ENCODE measurements at regions not wholly inside any gene's neighbourhood (a gene's known extent, or its start where the extent isn't known, plus 50 kb on each side); places are given as distances from the start of the nearest gene placed in this dataset.
A peak's percentile ranks its signal among the peaks of the same experiment; 100 is the strongest.

GRCh38 chr7:131845573-131846314, 289.3 kb upstream of the PODXL start:
- H3K27me3 Mint-ChIP-seq (ENCODE audit: unreplicated experiment): peaks cover 7% of the 10 kb centered on the region
- H3K36me3 Mint-ChIP-seq (ENCODE audit: unreplicated experiment): peaks cover 6% of the 10 kb centered on the region
- H3K4me1 Mint-ChIP-seq (ENCODE audit: low read depth, unreplicated experiment): peaks cover 27% of the 10 kb centered on the region
- TF ChIP-seq CTCF (IDR thresholded peaks at IDR 0.05; ENCODE audit: partially characterized antibody, unreplicated experiment): no peak
- H3K4me3 Mint-ChIP-seq (ENCODE audit: unreplicated experiment): peak overlapping the region; percentile 11
- DNase-seq: no peak
- no peaks in the 10 kb centered on the region for H3K9me3 Mint-ChIP-seq (ENCODE audit: unreplicated experiment)
- H3K27ac Mint-ChIP-seq (ENCODE audit: unreplicated experiment): no peak overlapping the region

DNA sequence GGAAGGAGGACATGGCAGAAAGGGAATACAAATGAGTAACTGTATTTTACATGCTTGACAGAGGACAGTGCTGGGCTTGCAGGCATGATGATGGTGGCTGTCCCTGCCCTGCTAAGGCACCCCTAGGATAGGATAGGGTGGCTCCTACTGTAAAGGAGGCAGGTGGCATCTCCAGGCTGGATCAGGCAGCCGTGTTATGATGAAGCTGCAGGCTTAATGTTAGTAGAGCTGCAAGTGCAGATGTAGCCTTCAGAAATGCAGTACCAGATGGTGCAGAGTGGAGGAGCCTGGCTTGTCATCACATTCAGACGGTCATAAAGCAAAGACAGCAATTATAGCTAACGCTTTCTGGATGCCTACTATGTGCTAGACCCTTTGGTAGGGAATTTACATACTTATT, 287.9 kb upstream of the PODXL start:
- Mint-ChIP-seq H3K36me3 (ENCODE audit: unreplicated experiment) (peaks cover 6% of the 10 kb centered on the region), H3K9me3 (ENCODE audit: unreplicated experiment) (no peaks in the 10 kb centered on the region), H3K4me3 (ENCODE audit: unreplicated experiment) (no peak overlapping the region), H3K4me1 (ENCODE audit: low read depth, unreplicated experiment) (peaks cover 27% of the 10 kb centered on the region), H3K27ac (ENCODE audit: unreplicated experiment) (no peak overlapping the region), H3K27me3 (ENCODE audit: unreplicated experiment) (peaks cover 7% of the 10 kb centered on the region)
- no peak for DNase-seq
- TF ChIP-seq CTCF (IDR thresholded peaks at IDR 0.05; ENCODE audit: partially characterized antibody, unreplicated experiment): no peak

DNA sequence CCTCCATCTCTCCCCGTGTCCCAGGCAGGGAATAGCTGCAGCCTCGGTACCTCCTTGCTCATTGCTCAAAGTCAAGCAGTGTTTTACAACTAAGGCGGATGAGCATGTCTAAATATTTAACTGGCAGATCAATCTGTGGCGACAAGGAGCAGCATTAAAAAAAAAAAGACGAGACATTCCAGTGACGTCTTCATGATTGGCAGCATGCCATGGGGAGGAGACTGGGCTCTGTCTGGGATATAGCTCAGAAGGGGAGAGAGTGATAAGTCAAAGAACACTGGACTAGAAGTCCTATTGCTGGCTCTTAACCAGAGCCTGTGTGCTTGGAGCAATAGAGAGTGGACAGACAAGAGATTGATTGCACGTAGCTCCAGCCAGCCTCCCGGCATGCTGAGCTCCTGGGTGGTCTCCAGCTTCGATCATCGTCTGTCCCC, 287.5 kb upstream of the PODXL start:
- H3K36me3 Mint-ChIP-seq (ENCODE audit: unreplicated experiment): peaks cover 6% of the 10 kb centered on the region
- no peak for DNase-seq

DNA sequence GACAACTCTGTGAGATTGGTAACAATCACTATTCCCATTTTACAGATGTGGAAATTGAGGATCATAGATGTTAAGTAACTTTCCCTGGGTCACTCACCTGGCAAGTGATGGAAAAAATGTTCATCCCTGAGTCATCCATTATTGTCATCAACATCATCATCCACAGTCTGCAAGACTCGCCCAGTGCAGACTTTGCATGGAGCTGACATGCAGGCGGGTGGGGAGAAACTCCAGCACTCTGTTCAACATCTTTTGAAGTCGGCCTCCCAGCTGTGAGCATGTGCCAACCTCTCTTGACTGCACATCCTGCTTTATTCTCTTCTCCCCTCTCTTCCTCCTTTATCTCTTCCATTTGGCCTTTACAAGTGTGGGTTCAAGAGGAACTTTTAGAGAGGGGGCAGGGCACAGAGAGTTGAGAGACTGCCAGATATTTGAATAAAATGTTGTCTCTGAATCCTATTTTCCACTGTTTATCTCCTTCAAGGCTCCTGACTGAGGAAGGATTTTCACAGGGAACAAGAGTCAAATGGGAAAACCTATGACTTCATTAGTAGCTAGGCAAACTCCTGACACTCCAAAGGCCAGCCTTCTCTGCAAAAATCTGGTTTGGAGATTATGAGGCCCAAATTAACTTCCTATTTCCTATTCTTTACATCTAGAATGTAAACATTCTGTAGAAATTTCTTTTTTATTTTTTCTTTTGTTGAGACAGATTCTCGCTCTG, 283.7 kb upstream of the PODXL start:
- Mint-ChIP-seq H3K4me1 (ENCODE audit: low read depth, unreplicated experiment) (peaks cover 11% of the 10 kb centered on the region), H3K4me3 (ENCODE audit: unreplicated experiment) (no peak overlapping the region), H3K9me3 (ENCODE audit: unreplicated experiment) (no peaks in the 10 kb centered on the region), H3K36me3 (ENCODE audit: unreplicated experiment) (no peaks in the 10 kb centered on the region), H3K27me3 (ENCODE audit: unreplicated experiment) (no peaks in the 10 kb centered on the region), H3K27ac (ENCODE audit: unreplicated experiment) (no peak overlapping the region)
- TF ChIP-seq CTCF (IDR thresholded peaks at IDR 0.05; ENCODE audit: partially characterized antibody, unreplicated experiment): no peak
- DNase-seq: no peak

More for the DNA sequence above, 287.5 kb upstream of the PODXL start:
- TF ChIP-seq CTCF (IDR thresholded peaks at IDR 0.05; ENCODE audit: partially characterized antibody, unreplicated experiment): no peak
- no peak overlapping the region for H3K4me3 Mint-ChIP-seq (ENCODE audit: unreplicated experiment)
- no peak overlapping the region for H3K27ac Mint-ChIP-seq (ENCODE audit: unreplicated experiment)
- H3K4me1 Mint-ChIP-seq (ENCODE audit: low read depth, unreplicated experiment): peaks cover 25% of the 10 kb centered on the region
- H3K9me3 Mint-ChIP-seq (ENCODE audit: unreplicated experiment): no peaks in the 10 kb centered on the region
- H3K27me3 Mint-ChIP-seq (ENCODE audit: unreplicated experiment): peaks cover 5% of the 10 kb centered on the region

GRCh38 chr7:131836733-131837132, 280.3 kb upstream of the PODXL start:
- no peak for TF ChIP-seq CTCF (IDR thresholded peaks at IDR 0.05; ENCODE audit: partially characterized antibody, unreplicated experiment)
- H3K27ac Mint-ChIP-seq (ENCODE audit: unreplicated experiment): no peak overlapping the region
- no peak for DNase-seq
- peaks cover 16% of the 10 kb centered on the region for H3K27me3 Mint-ChIP-seq (ENCODE audit: unreplicated experiment)
- H3K36me3 Mint-ChIP-seq (ENCODE audit: unreplicated experiment): no peaks in the 10 kb centered on the region
- peaks cover 3% of the 10 kb centered on the region for H3K9me3 Mint-ChIP-seq (ENCODE audit: unreplicated experiment)
- H3K4me3 Mint-ChIP-seq (ENCODE audit: unreplicated experiment): no peak overlapping the region
- H3K4me1 Mint-ChIP-seq (ENCODE audit: low read depth, unreplicated experiment): peaks cover 17% of the 10 kb centered on the region
